H1 (cell line): ENCODE measurements at regions not wholly inside any gene's neighbourhood (a gene's known extent, or its start where the extent isn't known, plus 50 kb on each side); places are given as distances from the start of the nearest gene placed in this dataset.

ENCODE experiments used
- CTCF ChIA-PET: fragments of 300-600 bp; sonication (Branson Sonifier 250); formaldehyde crosslinking; loops from one replicate; lab custom pipeline; 2021; ENCODE audit not compliant: partially characterized antibody; lab: Charles Lee
- POLR2A ChIA-PET: fragments of 300-600 bp; sonication (Branson Sonifier 250); formaldehyde crosslinking; loops from one replicate; lab custom pipeline; 2021; ENCODE audit warnings: inconsistent platforms; ENCODE audit not compliant: partially characterized antibody; lab: Charles Lee
- DNase-seq, 2 experiments: peaks; one replicate each; pipeline versions ENCODE4 v3.0.0 to v3.0.0-alpha.2; 2010 to 2022; ENCODE audit warnings: low spot score in 2 of 2, low read depth in 1 of 2, mixed read lengths in 1 of 2
- FAIRE-seq: peaks from 2 replicates; lab custom pipeline; 2011; peaks lifted over from hg19 to GRCh38; lab: Jason Lieb, UNC
- H2AFZ ChIP-seq: 2 replicates; pipeline ENCODE4 v1.8.1; 2012; ENCODE audit warnings: low read length, inconsistent platforms
- H2AK5ac ChIP-seq: 2 replicates; pipeline ENCODE4 v1.6.1; 2013; ENCODE audit warnings: low read depth, low read length
- H2BK120ac ChIP-seq: replicated peaks from 2 replicates; pipeline ENCODE3; 2013; ENCODE audit warnings: low read depth, low read length, inconsistent platforms
- H2BK12ac ChIP-seq: 2 replicates; pipeline ENCODE4 v1.6.1; 2013; ENCODE audit warnings: low read depth, low read length
- H2BK15ac ChIP-seq: 2 replicates; pipeline ENCODE4 v1.6.1; 2013; ENCODE audit warnings: low read length
- H2BK20ac ChIP-seq: 2 replicates; pipeline ENCODE4 v1.6.1; 2013; ENCODE audit warnings: low read length
- H2BK5ac ChIP-seq: 2 replicates; pipeline ENCODE4 v1.6.1; 2013; ENCODE audit warnings: low read depth, low read length
- H3K14ac ChIP-seq: 2 replicates; pipeline ENCODE4 v1.6.1; 2013; ENCODE audit warnings: inconsistent platforms; ENCODE audit not compliant: insufficient read length
- H3K18ac ChIP-seq: 2 replicates; pipeline ENCODE4 v1.6.1; 2013; ENCODE audit warnings: low read length; ENCODE audit errors: extremely low read depth
- H3K23ac ChIP-seq: 2 replicates; pipeline ENCODE4 v1.6.1; 2013; ENCODE audit warnings: inconsistent platforms; ENCODE audit not compliant: insufficient read length
- H3K23me2 ChIP-seq: 2 replicates; pipeline ENCODE4 v1.6.1; 2013; ENCODE audit warnings: low read depth, low read length
- H3K27ac ChIP-seq: 2 replicates; pipeline ENCODE4 v1.6.1; 2011; ENCODE audit warnings: low read depth, low read length, inconsistent platforms
- H3K27me3 ChIP-seq, 4 experiments: replicated peaks in 1 of 4; 1 replicate in 1 of 4; 2 replicates in 3 of 4; pipeline versions ENCODE4 v1.6.1 to v1.8.1; 2011 to 2013; ENCODE audit warnings: low read length in 3 of 4, mild to moderate bottlenecking in 3 of 4, inconsistent platforms in 2 of 4, mixed read lengths in 2 of 4, moderate library complexity in 1 of 4; ENCODE audit not compliant: control insufficient read depth in 3 of 4, insufficient read depth in 3 of 4; ENCODE audit errors: extremely low read depth in 1 of 4
- H3K36me3 ChIP-seq, 4 experiments: 2 replicates each; pipeline versions ENCODE4 v1.6.1 to v1.8.1; 2011 to 2013; ENCODE audit warnings: mild to moderate bottlenecking in 4 of 4, low read length in 3 of 4, moderate library complexity in 2 of 4, control low read depth in 1 of 4, inconsistent platforms in 1 of 4; ENCODE audit not compliant: insufficient read depth in 4 of 4, control insufficient read depth in 2 of 4
- H3K4ac ChIP-seq: replicated peaks from 2 replicates; pipeline ENCODE3; 2013; ENCODE audit warnings: low read length, low read depth, mixed read lengths, inconsistent platforms; ENCODE audit not compliant: insufficient read length
- H3K4me1 ChIP-seq, 4 experiments: replicated peaks in 1 of 4; 1 replicate in 1 of 4; 2 replicates in 3 of 4; pipeline versions ENCODE4 v1.6.1 to v1.8.1; 2011 to 2013; ENCODE audit warnings: low read length in 3 of 4, inconsistent platforms in 2 of 4, mixed read lengths in 1 of 4; ENCODE audit not compliant: insufficient read depth in 4 of 4, control insufficient read depth in 3 of 4
- H3K4me2 ChIP-seq, 2 experiments: 2 replicates each; pipeline versions ENCODE4 v1.6.1 to v1.8.1; 2011 to 2013; ENCODE audit warnings: low read depth in 2 of 2, low read length in 2 of 2, control low read depth in 1 of 2, inconsistent platforms in 1 of 2, mild to moderate bottlenecking in 1 of 2; ENCODE audit not compliant: insufficient read depth in 1 of 2
- H3K4me3 ChIP-seq, 4 experiments: fragments of 200-600, 300-600 bp in 1 of 4; sonication (generic), shearing (Covaris generic), sonication (Bioruptor Twin) in 1 of 4; 2 replicates each; pipeline versions ENCODE4 v1.5.1 to v1.8.1; 2011 to 2016; ENCODE audit warnings: low read length in 4 of 4, low read depth in 3 of 4, control low read depth in 2 of 4, inconsistent platforms in 2 of 4, mild to moderate bottlenecking in 2 of 4, mixed read lengths in 1 of 4, moderate library complexity in 1 of 4; ENCODE audit not compliant: insufficient read depth in 2 of 4; ENCODE audit errors: extremely low read depth in 1 of 4
- H3K56ac ChIP-seq: replicated peaks from 2 replicates; pipeline ENCODE3; 2013; ENCODE audit warnings: low read depth, mild to moderate bottlenecking, mixed read lengths, low read length, inconsistent platforms; ENCODE audit not compliant: insufficient read length
- H3K79me1 ChIP-seq: 2 replicates; pipeline ENCODE4 v1.6.1; 2013; ENCODE audit warnings: low read depth, low read length, control low read depth
- H3K79me2 ChIP-seq, 2 experiments: 2 replicates each; pipeline versions ENCODE4 v1.6.1 to v1.8.1; 2012 to 2013; ENCODE audit warnings: low read length in 2 of 2, mild to moderate bottlenecking in 2 of 2, inconsistent platforms in 1 of 2; ENCODE audit not compliant: insufficient read depth in 2 of 2, control insufficient read depth in 1 of 2
- H3K9ac ChIP-seq, 4 experiments: replicated peaks in 1 of 4; 1 replicate in 1 of 4; 2 replicates in 3 of 4; pipeline versions ENCODE4 v1.6.1 to v1.8.1; 2011 to 2013; ENCODE audit warnings: low read depth in 3 of 4, low read length in 3 of 4, control low read depth in 2 of 4, mild to moderate bottlenecking in 2 of 4, moderate library complexity in 2 of 4, inconsistent platforms in 1 of 4; ENCODE audit errors: extremely low read depth in 1 of 4
- H3K9me3 ChIP-seq, 2 experiments: 2 replicates each; pipeline versions ENCODE4 v1.6.1 to v1.8.1; 2012 to 2013; ENCODE audit warnings: mild to moderate bottlenecking in 2 of 2, moderate library complexity in 2 of 2, control low read depth in 1 of 2, inconsistent platforms in 1 of 2, low read depth in 1 of 2, low read length in 1 of 2, mixed read lengths in 1 of 2; ENCODE audit not compliant: insufficient read depth in 2 of 2
- H4K20me1 ChIP-seq, 2 experiments: replicated peaks in 1 of 2; 2 replicates each; pipeline versions ENCODE3 to v1.8.1; 2011 to 2013; ENCODE audit warnings: inconsistent platforms in 2 of 2, low read length in 2 of 2, mild to moderate bottlenecking in 1 of 2; ENCODE audit not compliant: insufficient read depth in 2 of 2, control insufficient read depth in 1 of 2
- H4K5ac ChIP-seq: 2 replicates; pipeline ENCODE4 v1.6.1; 2013; ENCODE audit warnings: low read length, low read depth, mixed read lengths, inconsistent platforms; ENCODE audit not compliant: insufficient read length
- H4K8ac ChIP-seq: 2 replicates; pipeline ENCODE4 v1.8.0; 2013; ENCODE audit warnings: mild to moderate bottlenecking, moderate library complexity, low read length, inconsistent platforms; ENCODE audit not compliant: insufficient read depth; ENCODE audit errors: extremely low read depth
- H4K91ac ChIP-seq: replicated peaks from 2 replicates; pipeline ENCODE3; 2013; ENCODE audit warnings: low read length, mixed read lengths, inconsistent platforms; ENCODE audit not compliant: insufficient read length
- BRCA1 ChIP-seq: IDR thresholded peaks from 2 replicates; pipeline ENCODE4 v1.6.1; 2012; ENCODE audit warnings: low read depth, low read length, improper control_type of control experiment
- CHD2 ChIP-seq: IDR thresholded peaks from 2 replicates; pipeline ENCODE4 v1.6.1; 2012; ENCODE audit warnings: low read length, improper control_type of control experiment
- GTF2F1 ChIP-seq: IDR thresholded peaks from 2 replicates; pipeline ENCODE4 v1.6.1; 2012; ENCODE audit warnings: low read depth, low read length, improper control_type of control experiment, borderline replicate concordance
- KDM4A ChIP-seq: IDR thresholded peaks from one replicate; pipeline ENCODE4 v1.7.1; 2012; ENCODE audit warnings: low read depth, mild to moderate bottlenecking, moderate library complexity, low read length, inconsistent platforms; ENCODE audit not compliant: severe bottlenecking
- RBBP5 ChIP-seq: IDR thresholded peaks from 2 replicates; pipeline ENCODE4 v1.7.1; 2012; ENCODE audit warnings: low read depth, mild to moderate bottlenecking, inconsistent platforms, low read length, moderate library complexity, borderline replicate concordance
- RFX5 ChIP-seq: IDR thresholded peaks from 2 replicates; pipeline ENCODE4 v1.6.1; 2011; ENCODE audit warnings: low read depth, low read length, improper control_type of control experiment, borderline replicate concordance
- SP1 ChIP-seq: IDR thresholded peaks from 2 replicates; pipeline ENCODE4 v1.6.1; 2011; ENCODE audit warnings: low read depth, low read length
- SRF ChIP-seq: IDR thresholded peaks from 2 replicates; pipeline ENCODE4 v1.6.1; 2011; ENCODE audit warnings: mild to moderate bottlenecking, low read depth, low read length, moderate library complexity
- SUZ12 ChIP-seq: fragments of 200-600 bp; sonication (generic); IDR thresholded peaks from 2 replicates; pipeline ENCODE4 v1.6.1; 2012; ENCODE audit warnings: mild to moderate bottlenecking, inconsistent platforms, low read length, moderate library complexity, mixed read lengths
- TCF12 ChIP-seq: IDR thresholded peaks from 2 replicates; pipeline ENCODE4 v1.6.1; 2011; ENCODE audit warnings: low read depth, mild to moderate bottlenecking, low read length
- TEAD4 ChIP-seq: IDR thresholded peaks from 2 replicates; pipeline ENCODE4 v1.6.1; 2012; ENCODE audit warnings: low read depth, low read length, inconsistent platforms, mixed read lengths
- YY1 ChIP-seq: IDR thresholded peaks from 2 replicates; pipeline ENCODE4 v1.6.1; 2011; ENCODE audit warnings: low read depth, mild to moderate bottlenecking, low read length
- WGBS, 2 experiments: shearing (Covaris generic) in 1 of 2; methylation state at CpG; one replicate each; pipeline versions ENCODE4 v1.1.6 to v1.1.7; 2013 to 2015; ENCODE audit warnings: low lambda C conversion rate in 2 of 2, mixed read lengths in 2 of 2, inconsistent platforms in 1 of 2, low coverage in 1 of 2, missing lambda C conversion rate in 1 of 2; ENCODE audit not compliant: insufficient replicate concordance in 2 of 2, insufficient coverage in 1 of 2, insufficient read length in 1 of 2; ENCODE audit errors: extremely low coverage in 1 of 2, missing lambda C conversion rate in 1 of 2; 5-methylcytosine and 5-hydroxymethylcytosine counted together
- TF ChIP-seq, protein P1 (sequence below): IDR thresholded peaks from 2 replicates; pipeline ENCODE4 v1.6.1; 2012; ENCODE audit warnings: inconsistent platforms
- TF ChIP-seq, protein P2 (sequence below): IDR thresholded peaks from 2 replicates; pipeline ENCODE4 v1.6.1; 2011; ENCODE audit warnings: low read length, improper control_type of control experiment
- TF ChIP-seq, protein P3 (sequence below): IDR thresholded peaks from 2 replicates; pipeline ENCODE4 v1.6.1; 2011; ENCODE audit warnings: low read depth, mild to moderate bottlenecking, low read length; ENCODE audit not compliant: insufficient read depth

- ChIA-PET CTCF (no interaction called here), POLR2A (no interaction called here)
- Histone ChIP-seq H3K79me2 (no peaks in the 10 kb centered on the region), H2BK12ac (no peak overlapping the region), H3K4ac (no peak overlapping the region), H2BK15ac (no peak overlapping the region), H2BK5ac (no peak overlapping the region), H3K36me3 (no peaks in the 10 kb centered on the region), H3K23me2 (no peaks in the 10 kb centered on the region), H4K8ac (no peak overlapping the region), H3K27ac (no peak overlapping the region), H2AK5ac (no peak overlapping the region), H3K18ac (no peak overlapping the region), H2AFZ (no peak overlapping the region), H3K23ac (no peak overlapping the region), H3K4me2 (no peak overlapping the region), H3K9ac (no peak overlapping the region), H2BK120ac (no peak overlapping the region), H4K20me1 (no peaks in the 10 kb centered on the region), H3K27me3 (no peaks in the 10 kb centered on the region), H4K5ac (no peak overlapping the region), H3K56ac (no peak overlapping the region), H3K79me1 (no peaks in the 10 kb centered on the region), H4K91ac (no peak overlapping the region), H3K14ac (no peak overlapping the region), H3K4me3 (no peak overlapping the region), H3K9me3 (no peaks in the 10 kb centered on the region), H3K4me1 (no peaks in the 10 kb centered on the region), H2BK20ac (no peak overlapping the region)
- FAIRE-seq = no peak
- no peak for DNase-seq
- 93% methylated on average over 4 of the region's 4 CpGs; no CpG with 5 or more reads in 1 of the 2 experiments for WGBS, 2 experiments
- TF ChIP-seq, protein P1, sequence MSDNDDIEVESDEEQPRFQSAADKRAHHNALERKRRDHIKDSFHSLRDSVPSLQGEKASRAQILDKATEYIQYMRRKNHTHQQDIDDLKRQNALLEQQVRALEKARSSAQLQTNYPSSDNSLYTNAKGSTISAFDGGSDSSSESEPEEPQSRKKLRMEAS = no peak
- TF ChIP-seq SP1 = no peak
- no peak for TF ChIP-seq KDM4A
- no peak for TF ChIP-seq CHD2
- TF ChIP-seq TEAD4 = no peak
- no peak for TF ChIP-seq RFX5
- TF ChIP-seq, protein P2, sequence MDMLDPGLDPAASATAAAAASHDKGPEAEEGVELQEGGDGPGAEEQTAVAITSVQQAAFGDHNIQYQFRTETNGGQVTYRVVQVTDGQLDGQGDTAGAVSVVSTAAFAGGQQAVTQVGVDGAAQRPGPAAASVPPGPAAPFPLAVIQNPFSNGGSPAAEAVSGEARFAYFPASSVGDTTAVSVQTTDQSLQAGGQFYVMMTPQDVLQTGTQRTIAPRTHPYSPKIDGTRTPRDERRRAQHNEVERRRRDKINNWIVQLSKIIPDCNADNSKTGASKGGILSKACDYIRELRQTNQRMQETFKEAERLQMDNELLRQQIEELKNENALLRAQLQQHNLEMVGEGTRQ = no peak
- TF ChIP-seq BRCA1 = no peak
- no peak for TF ChIP-seq SRF
- TF ChIP-seq, protein P3, sequence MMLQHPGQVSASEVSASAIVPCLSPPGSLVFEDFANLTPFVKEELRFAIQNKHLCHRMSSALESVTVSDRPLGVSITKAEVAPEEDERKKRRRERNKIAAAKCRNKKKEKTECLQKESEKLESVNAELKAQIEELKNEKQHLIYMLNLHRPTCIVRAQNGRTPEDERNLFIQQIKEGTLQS = no peak
- TF ChIP-seq RBBP5 = no peak
- TF ChIP-seq GTF2F1 = no peak
- no peak for TF ChIP-seq TCF12
- no peak for TF ChIP-seq YY1
- TF ChIP-seq SUZ12 = no peak
These were observed 212.3 kb upstream of the CDYL start for GRCh38 chr6:4563877-4564276.
